ENCODE measurements at regions not wholly inside any gene's neighbourhood (a gene's known extent, or its start where the extent isn't known, plus 50 kb on each side); places are given as distances from the start of the nearest gene placed in this dataset.

DNA sequence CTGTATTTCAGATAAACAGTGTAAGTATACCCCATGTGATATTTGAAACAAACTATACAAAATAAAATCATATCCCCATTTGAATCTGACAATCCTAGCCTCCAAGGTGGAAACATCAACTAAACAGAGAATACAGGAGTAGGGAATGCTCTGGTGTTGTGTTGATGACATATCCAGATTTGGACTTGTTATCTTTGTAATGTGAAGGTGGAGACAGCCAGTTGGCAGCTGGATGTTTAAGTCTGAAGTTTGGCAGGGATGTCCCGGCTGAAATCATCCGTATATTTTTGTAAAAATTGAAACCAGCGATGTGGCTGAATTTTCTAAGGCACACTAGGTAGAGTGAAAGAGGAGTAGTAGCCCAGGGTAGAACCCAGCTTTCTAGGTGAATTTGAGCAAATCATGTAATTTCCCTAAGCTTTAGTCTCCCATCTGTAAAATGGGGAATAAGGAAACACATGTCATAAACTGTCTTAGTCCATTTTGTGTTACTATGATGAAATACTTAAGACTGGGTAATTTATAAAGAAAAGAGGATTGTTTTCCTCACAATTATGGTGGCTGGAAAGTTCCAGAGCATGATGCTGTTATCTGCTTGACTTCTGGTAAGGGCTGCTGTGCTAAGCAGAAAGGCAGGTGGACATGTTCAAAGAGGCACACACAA lies 246.6 kb upstream of the APCDD1 start:
- TF ChIP-seq CTCF (IDR thresholded peaks at IDR 0.05) (no peak), POLR2A (IDR thresholded peaks at IDR 0.05) (no peak)
